ENCODE measurements at regions not wholly inside any gene's neighbourhood (a gene's known extent, or its start where the extent isn't known, plus 50 kb on each side); places are given as distances from the start of the nearest gene placed in this dataset.

DNA sequence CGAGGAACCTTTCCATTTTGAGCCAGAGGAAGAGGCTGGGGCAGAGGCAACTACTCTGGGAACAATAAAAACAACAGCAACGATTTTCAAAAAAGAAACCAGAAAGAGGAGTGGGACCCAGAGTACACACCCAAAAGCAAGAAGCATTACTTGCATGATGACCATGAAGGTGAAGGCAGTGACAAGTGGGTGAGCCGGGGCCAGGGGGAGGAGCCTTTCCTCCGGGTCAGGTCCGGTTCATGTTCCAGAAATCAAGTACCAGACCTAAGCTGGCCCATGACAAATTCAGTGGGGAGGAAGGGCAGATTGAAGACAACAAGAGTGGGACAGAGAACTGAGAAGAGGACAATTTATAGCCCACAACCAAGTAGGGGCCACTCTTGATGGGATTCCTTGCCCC, 77.2 kb upstream of the STT3B start:
- TF ChIP-seq, protein P1, sequence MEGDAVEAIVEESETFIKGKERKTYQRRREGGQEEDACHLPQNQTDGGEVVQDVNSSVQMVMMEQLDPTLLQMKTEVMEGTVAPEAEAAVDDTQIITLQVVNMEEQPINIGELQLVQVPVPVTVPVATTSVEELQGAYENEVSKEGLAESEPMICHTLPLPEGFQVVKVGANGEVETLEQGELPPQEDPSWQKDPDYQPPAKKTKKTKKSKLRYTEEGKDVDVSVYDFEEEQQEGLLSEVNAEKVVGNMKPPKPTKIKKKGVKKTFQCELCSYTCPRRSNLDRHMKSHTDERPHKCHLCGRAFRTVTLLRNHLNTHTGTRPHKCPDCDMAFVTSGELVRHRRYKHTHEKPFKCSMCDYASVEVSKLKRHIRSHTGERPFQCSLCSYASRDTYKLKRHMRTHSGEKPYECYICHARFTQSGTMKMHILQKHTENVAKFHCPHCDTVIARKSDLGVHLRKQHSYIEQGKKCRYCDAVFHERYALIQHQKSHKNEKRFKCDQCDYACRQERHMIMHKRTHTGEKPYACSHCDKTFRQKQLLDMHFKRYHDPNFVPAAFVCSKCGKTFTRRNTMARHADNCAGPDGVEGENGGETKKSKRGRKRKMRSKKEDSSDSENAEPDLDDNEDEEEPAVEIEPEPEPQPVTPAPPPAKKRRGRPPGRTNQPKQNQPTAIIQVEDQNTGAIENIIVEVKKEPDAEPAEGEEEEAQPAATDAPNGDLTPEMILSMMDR (IDR thresholded peaks at IDR 0.05; ENCODE audit: low read length): no peak
- TF ChIP-seq EZH2 (IDR thresholded peaks at IDR 0.05; ENCODE audit: borderline replicate concordance, low read length): no peak
